ENCODE measurements at regions not wholly inside any gene's neighbourhood (a gene's known extent, or its start where the extent isn't known, plus 50 kb on each side); places are given as distances from the start of the nearest gene placed in this dataset.
"Not testable (repeated sequence)": the region's sequence is repeated elsewhere in the genome, so short reads cannot be mapped to it uniquely, and the experiment has no call there.

- no peak for DNase-seq
Observed at GRCh38 chr10:5576780-5577624, 52.2 kb downstream of the CALML3 start.

GRCh38 chr10:5580038-5580428 is 55.3 kb downstream of the CALML3 start:
- not testable (repeated sequence) for DNase-seq

GRCh38 chr10:5581670-5582566 is 57.2 kb downstream of the CALML3 start:
- no peak for DNase-seq

GRCh38 chr10:5582736-5583135 is 58.0 kb downstream of the CALML3 start:
- no peak for DNase-seq

- DNase-seq: peak; percentile 87
Observed at GRCh38 chr10:5583525-5584175, 58.9 kb downstream of the CALML3 start.

GRCh38 chr10:5584895-5585516 is 60.2 kb downstream of the CALML3 start:
- DNase-seq: no peak

GRCh38 chr10:5585517-5586206 is 60.9 kb downstream of the CALML3 start:
- no peak for DNase-seq

- no peak for DNase-seq
Observed at GRCh38 chr10:5587151-5588079, 62.7 kb downstream of the CALML3 start.

GRCh38 chr10:5588080-5588453 is 63.3 kb downstream of the CALML3 start:
- no peak for DNase-seq

- no peak for DNase-seq
Observed at GRCh38 chr10:5588603-5589002, 63.8 kb downstream of the CALML3 start.
